GM18861 (cell line): ENCODE measurements at regions not wholly inside any gene's neighbourhood (a gene's known extent, or its start where the extent isn't known, plus 50 kb on each side); places are given as distances from the start of the nearest gene placed in this dataset.
"Not testable (repeated sequence)": the region's sequence is repeated elsewhere in the genome, so short reads cannot be mapped to it uniquely, and the experiment has no call there.

Experiments used
- ATAC-seq: cut with Tn5 transposase; IDR thresholded peaks from one replicate; pipeline ENCODE4 v1.9.1; 2021; ENCODE audit not compliant: unreplicated experiment

DNA sequence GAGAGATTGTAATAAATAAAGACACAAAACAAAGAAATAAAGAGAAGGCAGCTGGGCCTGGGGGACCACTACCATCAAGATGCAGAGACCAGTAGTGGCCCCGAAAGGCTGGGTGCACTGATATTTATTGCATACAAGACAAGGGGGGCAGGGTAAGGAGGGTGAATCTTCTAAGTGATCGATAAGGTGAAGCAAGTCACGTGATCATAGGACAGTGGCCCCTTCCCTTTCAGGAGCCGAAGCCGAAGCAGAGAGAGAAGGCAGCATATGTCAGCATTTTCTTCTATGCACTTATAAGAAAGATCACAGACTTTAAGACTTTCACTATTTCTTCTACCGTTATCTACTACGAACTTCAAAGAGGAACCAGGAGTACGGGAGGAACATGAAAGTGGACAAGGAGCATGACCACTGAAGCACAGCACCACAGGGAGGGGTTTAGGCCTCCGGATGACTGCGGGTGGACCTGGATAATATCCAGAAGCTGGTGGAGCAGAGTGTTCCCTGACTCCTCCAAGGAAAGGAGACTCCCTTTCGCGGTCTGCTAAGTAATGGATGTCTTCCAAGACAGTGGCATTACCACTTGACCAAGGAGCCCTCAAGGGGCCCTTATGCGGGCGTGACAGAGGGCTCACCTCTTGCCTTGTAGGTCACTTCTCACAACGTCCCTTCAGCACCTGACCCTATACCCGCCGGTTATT, 126.4 kb downstream of the RBM46 start:
- ATAC-seq = not testable (repeated sequence)

- no peak for ATAC-seq
Observed at GRCh38 chr4:154908168-154908567, 127.1 kb downstream of the RBM46 start.

DNA sequence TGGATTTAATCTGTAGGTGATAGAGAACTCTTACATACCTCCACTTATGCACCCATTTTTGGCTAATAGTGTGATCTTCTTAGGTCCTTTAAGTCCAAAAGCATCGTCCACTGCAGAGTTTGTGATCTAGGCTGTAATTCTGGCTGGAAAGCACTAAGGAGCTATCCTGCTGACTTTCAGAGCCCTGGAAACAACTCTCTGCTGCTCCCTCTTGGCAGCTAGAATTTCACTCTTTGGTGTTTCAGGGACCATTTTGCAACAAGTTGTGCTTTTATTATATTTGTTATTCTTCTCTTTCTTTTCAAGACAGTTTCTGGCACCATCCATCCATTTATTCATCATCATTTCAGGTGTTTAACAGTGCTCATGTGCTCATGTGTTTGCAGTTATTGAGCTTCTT, 130.0 kb downstream of the RBM46 start:
- ATAC-seq = no peak

- ATAC-seq = no peak
Observed at GRCh38 chr4:154911608-154912098, 130.6 kb downstream of the RBM46 start.

GRCh38 chr4:154916068-154916467, 135.0 kb downstream of the RBM46 start:
- no peak for ATAC-seq

- ATAC-seq = no peak
Observed at GRCh38 chr4:154927126-154927680, 146.1 kb downstream of the RBM46 start.

- ATAC-seq = no peak
Observed at GRCh38 chr4:154928640-154929257, 147.7 kb downstream of the RBM46 start.

DNA sequence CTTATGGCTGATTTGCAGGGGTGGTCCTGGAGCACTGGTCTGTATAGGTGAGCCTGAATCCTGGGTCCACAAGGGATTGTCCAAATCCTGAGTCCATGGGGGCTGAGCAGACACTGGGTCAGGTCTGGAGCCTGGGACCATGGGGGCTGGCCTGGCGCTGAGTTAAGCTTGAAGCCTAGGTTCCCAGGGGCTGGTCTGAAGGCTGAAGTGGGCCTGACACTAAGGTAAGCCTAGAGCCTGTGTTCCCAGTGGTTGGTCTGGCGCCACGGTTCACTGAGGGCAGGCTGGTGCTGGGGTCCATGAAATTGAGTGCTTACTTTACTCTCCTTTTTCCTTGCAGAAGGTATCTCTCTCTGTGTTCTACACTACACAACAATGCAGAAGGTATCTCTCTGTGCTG, 155.8 kb downstream of the RBM46 start:
- no peak for ATAC-seq

DNA sequence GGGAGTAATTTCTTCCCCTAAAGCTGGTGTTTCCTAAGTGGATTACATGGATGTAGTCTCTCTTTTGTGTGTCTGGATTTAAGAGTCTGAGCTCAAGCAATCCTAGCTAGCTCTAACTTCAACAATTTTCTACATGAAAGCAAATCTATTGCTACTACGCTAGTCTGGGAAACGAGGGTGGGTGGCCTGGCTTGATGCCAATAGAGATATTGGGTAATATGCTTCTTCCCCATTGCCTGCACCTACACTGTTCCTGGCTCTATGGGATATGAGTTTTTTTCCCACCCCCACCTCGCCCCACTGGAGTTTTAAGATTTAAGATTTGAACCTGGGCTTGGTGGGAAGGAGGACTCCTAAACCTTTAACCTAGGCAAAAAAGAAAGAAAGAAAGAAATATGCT, 158.8 kb downstream of the RBM46 start:
- no peak for ATAC-seq

GRCh38 chr4:154942176-154942575, 161.1 kb downstream of the RBM46 start:
- ATAC-seq = no peak

GRCh38 chr4:154944996-154945395, 163.9 kb downstream of the RBM46 start:
- ATAC-seq = no peak

- no peak for ATAC-seq
Observed at GRCh38 chr4:154946113-154946512, 165.0 kb downstream of the RBM46 start.

GRCh38 chr4:154953691-154954090, 172.6 kb downstream of the RBM46 start:
- ATAC-seq = peak; percentile 24

DNA sequence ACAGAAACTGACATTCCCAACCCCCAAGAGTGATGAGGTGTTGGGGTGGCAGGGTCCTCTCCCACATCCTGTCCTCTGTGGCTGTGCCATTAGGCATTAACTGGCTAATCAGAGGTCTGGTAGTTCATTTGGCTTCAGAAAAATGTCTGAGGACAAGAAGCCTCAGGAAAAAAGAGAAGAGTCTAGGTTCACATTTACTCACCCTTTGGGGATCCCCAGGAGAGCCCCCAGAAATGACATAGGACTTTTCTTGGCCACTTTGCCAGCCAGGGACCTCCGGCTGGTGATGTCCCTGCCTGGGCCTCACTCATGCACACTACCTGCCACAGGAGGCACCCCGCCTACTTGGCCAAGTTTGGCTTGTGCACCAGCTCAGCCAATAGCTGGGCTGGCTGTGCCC, 173.0 kb downstream of the RBM46 start:
- ATAC-seq = peak; percentile 46

DNA sequence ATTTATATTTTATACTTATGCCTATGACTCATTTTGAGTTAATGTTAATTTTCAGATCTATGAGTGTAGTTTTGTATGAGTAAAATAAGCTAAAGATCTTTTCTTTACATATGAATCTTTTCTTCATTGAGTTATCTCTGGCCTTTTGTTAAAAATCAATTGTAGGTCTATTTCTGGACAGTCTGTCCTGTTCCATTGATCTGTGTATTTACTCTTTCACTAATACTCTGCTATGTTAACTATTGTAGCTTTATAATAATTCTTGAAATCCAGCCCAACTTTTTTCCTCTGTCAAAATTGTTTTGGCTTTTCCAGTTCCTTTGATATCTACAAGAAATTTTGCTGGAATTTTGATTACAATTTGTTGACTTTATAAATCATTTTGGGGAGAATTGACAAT, 177.0 kb downstream of the RBM46 start:
- no peak for ATAC-seq

DNA sequence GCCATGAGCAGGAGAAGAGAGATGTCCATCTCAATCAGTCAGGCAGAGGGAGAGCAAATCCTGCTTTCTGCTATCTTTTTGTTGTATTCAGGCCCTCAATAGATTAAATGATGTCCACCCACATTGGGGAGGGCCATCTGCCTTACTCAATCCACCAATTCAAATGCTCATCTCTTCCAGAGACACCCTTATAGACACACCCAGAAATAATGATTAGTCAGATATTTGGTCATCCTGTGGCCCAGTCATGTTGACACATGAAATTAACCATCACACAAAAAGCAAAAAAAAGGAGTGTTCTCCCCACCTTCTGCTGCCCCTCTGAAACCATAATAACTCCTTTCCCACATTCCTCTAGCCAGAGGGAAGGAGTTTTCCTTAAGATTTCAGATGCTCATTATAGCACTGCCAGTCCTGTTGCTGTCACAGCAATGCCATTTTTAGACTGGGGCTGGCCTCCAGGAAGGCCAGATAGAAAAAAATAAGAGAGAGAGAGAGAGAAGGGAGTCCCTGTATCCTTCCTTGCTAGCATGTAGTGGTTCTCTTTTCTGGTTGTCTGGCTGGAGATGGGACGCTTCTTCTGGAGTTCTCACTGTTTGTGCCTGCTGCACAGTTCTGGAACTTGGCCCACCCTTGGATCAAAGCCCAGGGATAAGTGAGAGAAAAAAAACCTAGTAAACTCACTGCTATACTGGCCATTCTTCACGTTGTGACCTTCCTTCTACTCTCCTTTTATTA, 177.7 kb downstream of the RBM46 start:
- ATAC-seq = no peak

GRCh38 chr4:154959756-154960155, 178.7 kb downstream of the RBM46 start:
- ATAC-seq = no peak

- peak; percentile 47 for ATAC-seq
Observed at GRCh38 chr4:154960476-154960875, 179.4 kb downstream of the RBM46 start.

GRCh38 chr4:154961263-154961662, 180.2 kb downstream of the RBM46 start:
- peak; percentile 92 for ATAC-seq

DNA sequence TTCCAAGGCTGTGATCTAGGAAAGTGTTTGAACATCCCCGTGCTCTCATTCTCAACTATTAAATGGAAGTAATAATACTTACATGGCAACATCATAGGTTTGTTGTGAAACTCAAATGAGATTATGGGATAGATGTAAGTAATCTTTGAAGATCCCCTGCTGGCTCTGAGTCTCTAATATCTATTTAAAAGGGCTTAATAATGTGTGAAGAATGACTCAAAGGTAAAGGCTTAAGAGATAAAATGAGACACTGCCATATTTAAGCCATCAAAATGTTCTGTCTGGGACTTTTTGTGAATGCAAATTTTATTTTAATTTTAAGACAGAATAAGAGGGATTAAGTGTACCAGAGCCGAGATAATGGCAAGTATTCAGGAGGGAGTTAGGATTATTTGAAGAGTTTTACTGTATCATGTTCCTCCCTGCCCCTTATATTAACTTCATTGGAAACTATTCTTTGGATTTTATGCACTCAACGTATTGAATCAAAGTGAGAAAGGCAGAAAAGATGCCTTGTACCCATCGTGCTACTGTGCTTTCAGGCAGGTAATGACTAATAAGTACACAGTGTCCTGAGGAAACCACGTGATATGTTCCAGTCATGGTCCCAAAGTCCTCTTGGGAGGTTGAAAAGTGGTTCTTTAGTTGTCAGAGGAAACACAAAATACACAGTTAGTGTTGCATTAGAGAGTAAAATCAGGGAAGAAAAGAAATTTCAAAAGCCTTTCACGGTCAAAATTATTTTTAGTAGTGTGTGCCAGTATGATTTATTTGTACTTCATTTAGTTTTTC, 192.4 kb downstream of the RBM46 start:
- no peak for ATAC-seq

DNA sequence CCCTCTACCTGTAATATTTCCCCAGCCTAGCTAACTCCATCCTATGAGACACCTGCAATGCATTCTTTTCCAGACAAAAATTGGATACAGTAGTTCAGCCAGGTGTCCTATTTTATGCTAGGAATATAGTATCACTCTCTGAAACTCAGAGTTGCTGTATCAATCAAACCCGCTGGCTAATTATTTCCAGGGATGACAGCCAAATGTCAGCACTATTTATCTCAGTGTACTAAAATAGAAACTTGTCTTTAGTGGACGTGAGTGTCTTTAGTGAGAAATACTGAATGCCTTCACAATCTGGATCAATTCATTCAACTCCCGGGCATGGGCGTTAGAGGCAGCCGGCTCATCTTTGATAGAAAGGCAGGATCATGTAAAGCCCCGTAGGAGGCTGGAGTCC, 196.2 kb downstream of the RBM46 start:
- ATAC-seq = no peak
